ENCODE measurements at regions not wholly inside any gene's neighbourhood (a gene's known extent, or its start where the extent isn't known, plus 50 kb on each side); places are given as distances from the start of the nearest gene placed in this dataset.

- no peak overlapping the region for H2AFZ ChIP-seq (ENCODE audit: low read depth, low read length)
- H3K79me2 ChIP-seq (replicated peaks; ENCODE audit: insufficient read depth, low read length) = no peaks in the 10 kb centered on the region
- no peak overlapping the region for H3K4me3 ChIP-seq (ENCODE audit: low read length)
- H3K36me3 ChIP-seq (ENCODE audit: insufficient read depth, low read length) = no peaks in the 10 kb centered on the region
- no peaks in the 10 kb centered on the region for H4K20me1 ChIP-seq (ENCODE audit: insufficient read depth)
- no peak overlapping the region for H3K4me2 ChIP-seq (ENCODE audit: low read length)
- no peak overlapping the region for H3K9ac ChIP-seq (ENCODE audit: low read length)
- no peaks in the 10 kb centered on the region for H3K27me3 ChIP-seq (ENCODE audit: insufficient read depth, low read depth, low read length)
- no peak overlapping the region for H3K27ac ChIP-seq (ENCODE audit: low read length)
- H3K9me2 ChIP-seq (ENCODE audit: insufficient read depth, low read length) = no peaks in the 10 kb centered on the region
- H3K9me3 ChIP-seq (ENCODE audit: low read length) = no peaks in the 10 kb centered on the region
- no peaks in the 10 kb centered on the region for H3F3A ChIP-seq (ENCODE audit: insufficient read depth, low read length, poor library complexity, severe bottlenecking)
- TF ChIP-seq REST (IDR thresholded peaks at IDR 0.05; ENCODE audit: borderline replicate concordance) (no peak), POLR2AphosphoS5 (IDR thresholded peaks at IDR 0.05) (no peak)
Observed at GRCh38 chr14:101113835-101114725, 210.6 kb upstream of the RTL1 start.

GRCh38 chr14:101114726-101115515, 211.4 kb upstream of the RTL1 start:
- Histone ChIP-seq H3K4me3 (ENCODE audit: low read length) (no peak overlapping the region), H3K36me3 (ENCODE audit: insufficient read depth, low read length) (no peaks in the 10 kb centered on the region), H3K9me3 (ENCODE audit: low read length) (no peaks in the 10 kb centered on the region), H3K9me2 (ENCODE audit: insufficient read depth, low read length) (no peaks in the 10 kb centered on the region), H3K79me2 (replicated peaks; ENCODE audit: insufficient read depth, low read length) (no peaks in the 10 kb centered on the region), H3K27me3 (ENCODE audit: insufficient read depth, low read depth, low read length) (no peaks in the 10 kb centered on the region), H3K9ac (ENCODE audit: low read length) (no peak overlapping the region), H4K20me1 (ENCODE audit: insufficient read depth) (no peaks in the 10 kb centered on the region), H3K27ac (ENCODE audit: low read length) (no peak overlapping the region), H3F3A (ENCODE audit: insufficient read depth, low read length, poor library complexity, severe bottlenecking) (no peaks in the 10 kb centered on the region), H3K4me2 (ENCODE audit: low read length) (no peak overlapping the region), H2AFZ (ENCODE audit: low read depth, low read length) (no peak overlapping the region)
- TF ChIP-seq EZH2 (IDR thresholded peaks at IDR 0.05; ENCODE audit: borderline replicate concordance, insufficient read depth, low read length, poor library complexity, severe bottlenecking) = no peak

GRCh38 chr14:101115652-101116051, 212.1 kb upstream of the RTL1 start:
- no peaks in the 10 kb centered on the region for H4K20me1 ChIP-seq (ENCODE audit: insufficient read depth)
- H3K27me3 ChIP-seq (ENCODE audit: insufficient read depth, low read depth, low read length) = no peaks in the 10 kb centered on the region
- H3K4me3 ChIP-seq (ENCODE audit: low read length) = no peak overlapping the region
- H3K9me3 ChIP-seq (ENCODE audit: low read length) = no peaks in the 10 kb centered on the region
- H3K27ac ChIP-seq (ENCODE audit: low read length) = no peak overlapping the region
- no peaks in the 10 kb centered on the region for H3K36me3 ChIP-seq (ENCODE audit: insufficient read depth, low read length)
- no peaks in the 10 kb centered on the region for H3F3A ChIP-seq (ENCODE audit: insufficient read depth, low read length, poor library complexity, severe bottlenecking)
- H3K9ac ChIP-seq (ENCODE audit: low read length) = no peak overlapping the region
- no peaks in the 10 kb centered on the region for H3K79me2 ChIP-seq (replicated peaks; ENCODE audit: insufficient read depth, low read length)
- no peak for TF ChIP-seq RAD21 (conservative IDR thresholded peaks at IDR 0.05)
- no peak for TF ChIP-seq EP300 (conservative IDR thresholded peaks at IDR 0.05; ENCODE audit: poor library complexity, severe bottlenecking)
- TF ChIP-seq POLR2AphosphoS5 (IDR thresholded peaks at IDR 0.05) = no peak
- TF ChIP-seq CTCF (IDR thresholded peaks at IDR 0.05; ENCODE audit: poor library complexity, severe bottlenecking) = no peak
- no peak for TF ChIP-seq EZH2 (IDR thresholded peaks at IDR 0.05; ENCODE audit: borderline replicate concordance, insufficient read depth, low read length, poor library complexity, severe bottlenecking)
- TF ChIP-seq SMC3 (conservative IDR thresholded peaks at IDR 0.05; ENCODE audit: poor library complexity) = no peak
- no peak for TF ChIP-seq REST (IDR thresholded peaks at IDR 0.05; ENCODE audit: borderline replicate concordance)
- TF ChIP-seq MXI1 (conservative IDR thresholded peaks at IDR 0.05; ENCODE audit: poor library complexity, severe bottlenecking) = no peak
- no peak for TF ChIP-seq TAF1 (IDR thresholded peaks at IDR 0.05; ENCODE audit: low read depth)
- no peaks in the 10 kb centered on the region for H3K9me2 ChIP-seq (ENCODE audit: insufficient read depth, low read length)
- no peak overlapping the region for H2AFZ ChIP-seq (ENCODE audit: low read depth, low read length)
- H3K4me2 ChIP-seq (ENCODE audit: low read length) = no peak overlapping the region

All from neural cell (in vitro differentiated cells).